GM10248 (cell line): ENCODE measurements at regions not wholly inside any gene's neighbourhood (a gene's known extent, or its start where the extent isn't known, plus 50 kb on each side); places are given as distances from the start of the nearest gene placed in this dataset.

Experiments
- CTCF ChIA-PET: fragments of 300-600 bp; sonication (Branson Sonifier 250); formaldehyde crosslinking; extraction: SDS; loops from one replicate; lab custom pipeline; 2021; ENCODE audit warnings: antibody characterized with exemption; lab: Yijun Ruan, JAX
- POLR2A ChIA-PET: fragments of 350-650 bp; sonication (Branson Sonifier 250); formaldehyde crosslinking; extraction: SDS; loops from one replicate; lab custom pipeline; 2020; ENCODE audit warnings: antibody characterized with exemption; lab: Yijun Ruan, JAX
- DNase-seq: peaks from one replicate; pipeline ENCODE4 v3.0.0; 2012; ENCODE audit errors: extremely low spot score
- CTCF ChIP-seq: IDR thresholded peaks from 2 replicates; pipeline ENCODE4 v1.5.1; 2012; ENCODE audit warnings: mild to moderate bottlenecking, low read depth; ENCODE audit errors: extremely low read depth, missing control alignments, control extremely low read depth

GRCh38 chr3:59300733-59301132 is 250.9 kb upstream of the CFAP20DC start:
- ChIA-PET CTCF (interaction anchor here (1.5 to 3.5 kb wide), 2 partner anchors 12 to 14 kb away, joined by 5 to 28 read pairs; no protein-coding TSS in a partner anchor), POLR2A (no interaction called here)
- DNase-seq = no peak

GRCh38 chr3:59299561-59299960 is 249.7 kb upstream of the CFAP20DC start:
- no peak for TF ChIP-seq CTCF
- ChIA-PET CTCF (interaction anchor here (1.5 kb wide), 1 partner anchor 13 kb away, joined by 4 read pairs; no protein-coding TSS in a partner anchor), POLR2A (no interaction called here)
- no peak for DNase-seq

More at GRCh38 chr3:59300733-59301132, 250.9 kb upstream of the CFAP20DC start:
- no peak for TF ChIP-seq CTCF

GRCh38 chr3:59290358-59290757 is 240.5 kb upstream of the CFAP20DC start:
- no peak for TF ChIP-seq CTCF
- POLR2A ChIA-PET = no interaction called here
- CTCF ChIA-PET = interaction anchor here (1.3 kb wide), 1 partner anchor 166 kb away, joined by 3 read pairs; no protein-coding TSS in a partner anchor
- no peak for DNase-seq

GRCh38 chr3:59289831-59290230 is 240.0 kb upstream of the CFAP20DC start:
- ChIA-PET CTCF (interaction anchor here (1.1 to 1.3 kb wide), 2 partner anchors 24 to 167 kb away, joined by 3 read pairs; no protein-coding TSS in a partner anchor), POLR2A (no interaction called here)
- no peak for TF ChIP-seq CTCF
- DNase-seq = no peak

- no peak for TF ChIP-seq CTCF
- DNase-seq = no peak
- ChIA-PET POLR2A (no interaction called here), CTCF (interaction anchor here (0.7 to 1.2 kb wide), 3 partner anchors 20 to 286 kb away, joined by 3 read pairs; no protein-coding TSS in a partner anchor)
Observed at GRCh38 chr3:59288951-59289350, 239.1 kb upstream of the CFAP20DC start.

GRCh38 chr3:59286791-59287531 is 237.1 kb upstream of the CFAP20DC start:
- DNase-seq = no peak
- TF ChIP-seq CTCF = no peak
- ChIA-PET POLR2A (no interaction called here), CTCF (interaction anchor here (1.3 to 2.4 kb wide), 3 partner anchors 11 to 14 kb away, joined by 4 to 14 read pairs (median 5); no protein-coding TSS in a partner anchor)
